Renal cortical epithelial cell (primary cell): ENCODE measurements at regions not wholly inside any gene's neighbourhood (a gene's known extent, or its start where the extent isn't known, plus 50 kb on each side); places are given as distances from the start of the nearest gene placed in this dataset.
A peak's percentile ranks its signal among the peaks of the same experiment; 100 is the strongest.

ENCODE experiments used
- DNase-seq: peaks from one replicate; pipeline ENCODE4 v3.0.0-alpha.2; 2011; ENCODE audit warnings: low read depth

- DNase-seq = no peak
Measured at GRCh38 chr9:99327667-99328066, 105.6 kb downstream of the SEC61B start.

- DNase-seq = no peak
Measured at GRCh38 chr9:99335280-99335679, 113.2 kb downstream of the SEC61B start.

DNA sequence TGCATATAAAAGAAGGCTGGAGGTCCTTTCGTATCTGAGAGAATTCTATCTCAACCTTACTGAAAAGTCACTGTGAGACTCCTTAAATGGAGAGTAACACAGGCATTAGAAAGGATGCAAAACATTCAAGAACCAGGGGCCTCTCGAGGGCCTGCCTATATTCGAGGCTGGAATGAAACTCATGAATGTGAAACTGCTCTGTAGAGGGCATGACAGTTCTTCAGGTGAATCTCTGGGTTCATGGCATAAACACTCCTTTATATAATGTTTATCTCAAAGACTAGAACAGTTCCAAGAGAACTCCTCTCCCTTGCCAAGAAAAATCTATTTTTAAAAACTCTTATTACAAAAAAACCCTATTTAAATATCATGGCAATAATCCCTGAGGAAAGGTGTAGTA, 113.9 kb downstream of the SEC61B start:
- no peak for DNase-seq

GRCh38 chr9:99336531-99336930, 114.4 kb downstream of the SEC61B start:
- no peak for DNase-seq

DNA sequence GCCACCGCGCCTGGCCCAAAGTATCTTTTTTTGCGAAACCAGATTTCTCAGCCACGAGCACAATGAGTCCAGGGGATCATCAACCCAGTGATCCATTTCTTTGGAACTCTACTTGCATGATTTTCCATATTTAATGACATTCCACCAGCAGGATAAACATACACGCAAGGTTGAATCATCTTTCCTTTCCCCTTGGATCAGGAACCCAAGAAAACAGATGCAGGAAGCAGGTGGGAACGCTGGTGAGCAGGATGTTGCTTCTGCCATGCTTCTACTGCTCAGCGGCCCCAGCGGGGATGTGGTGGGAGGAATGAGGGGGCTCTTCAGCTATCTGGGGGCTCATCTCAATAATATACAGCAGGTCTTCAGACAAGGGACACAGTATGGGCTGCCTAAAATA, 118.2 kb downstream of the SEC61B start:
- no peak for DNase-seq

DNA sequence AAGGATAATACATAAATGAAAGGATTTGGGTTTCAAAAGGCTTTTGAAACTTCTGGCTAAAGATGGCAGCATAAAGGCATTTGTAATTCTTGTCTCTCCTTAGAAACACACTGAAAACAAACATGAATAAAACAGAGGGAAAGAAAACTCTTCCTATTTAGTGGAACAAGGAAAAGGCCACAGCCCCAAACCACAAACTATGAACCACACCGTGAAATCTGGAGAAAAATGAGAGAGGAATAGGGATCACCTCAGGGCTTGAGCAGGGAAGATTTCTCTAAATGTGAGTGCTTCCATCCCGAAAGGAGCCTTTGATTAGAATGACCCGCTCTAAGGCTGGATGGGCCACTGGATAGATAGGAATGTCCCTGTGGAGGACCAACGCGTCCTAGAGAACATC, 119.6 kb downstream of the SEC61B start:
- no peak for DNase-seq

- DNase-seq = no peak
Measured at GRCh38 chr9:99345451-99345850, 123.4 kb downstream of the SEC61B start.

GRCh38 chr9:99345942-99346341, 123.9 kb downstream of the SEC61B start:
- no peak for DNase-seq

GRCh38 chr9:99347568-99347967, 125.5 kb downstream of the SEC61B start:
- no peak for DNase-seq

DNA sequence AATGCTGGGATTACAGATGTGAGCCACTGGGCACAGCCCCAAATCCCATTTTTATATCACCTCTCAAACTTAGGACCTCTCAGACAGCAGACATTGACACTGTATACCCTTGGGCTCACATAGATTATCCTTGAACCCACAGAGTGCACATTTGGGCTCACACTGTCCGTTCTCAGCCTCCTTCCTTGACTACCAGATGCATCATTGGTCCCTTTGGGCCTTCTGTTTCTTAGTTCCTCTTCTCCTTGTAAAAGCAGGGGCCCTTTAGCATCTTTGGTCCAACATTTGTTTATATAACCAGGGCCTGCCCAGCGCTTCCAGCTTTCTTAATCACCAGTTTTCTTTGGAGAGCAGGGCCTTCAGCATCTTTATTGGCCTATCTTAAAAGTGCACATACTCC, 126.2 kb downstream of the SEC61B start:
- DNase-seq = no peak

- no peak for DNase-seq
Measured at GRCh38 chr9:99349870-99350269, 127.8 kb downstream of the SEC61B start.

DNA sequence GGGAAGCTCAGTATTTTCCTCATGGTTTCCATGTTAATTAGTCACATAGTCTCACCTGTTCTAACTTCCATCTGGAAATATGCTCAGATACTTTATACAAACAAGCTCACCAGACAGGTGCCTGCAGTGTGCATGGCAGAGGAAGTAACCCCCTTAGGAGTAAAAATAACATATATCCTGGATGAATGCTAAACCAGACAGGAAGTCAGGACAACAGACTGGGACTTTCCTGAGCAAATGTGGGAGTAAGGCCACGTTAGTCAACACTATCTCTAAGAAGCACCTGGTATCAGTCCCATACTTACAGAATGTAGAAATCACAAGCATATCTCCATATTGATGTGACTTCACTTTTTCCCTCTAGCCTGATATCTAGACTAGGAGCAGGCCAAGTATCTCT, 128.4 kb downstream of the SEC61B start:
- DNase-seq = no peak

- DNase-seq = no peak
Measured at GRCh38 chr9:99351647-99352046, 129.6 kb downstream of the SEC61B start.

GRCh38 chr9:99352826-99353225, 130.7 kb downstream of the SEC61B start:
- DNase-seq = no peak

GRCh38 chr9:99353408-99353807, 131.3 kb downstream of the SEC61B start:
- peak; percentile 10 for DNase-seq

- DNase-seq = no peak
Measured at GRCh38 chr9:99354104-99354503, 132.0 kb downstream of the SEC61B start.

DNA sequence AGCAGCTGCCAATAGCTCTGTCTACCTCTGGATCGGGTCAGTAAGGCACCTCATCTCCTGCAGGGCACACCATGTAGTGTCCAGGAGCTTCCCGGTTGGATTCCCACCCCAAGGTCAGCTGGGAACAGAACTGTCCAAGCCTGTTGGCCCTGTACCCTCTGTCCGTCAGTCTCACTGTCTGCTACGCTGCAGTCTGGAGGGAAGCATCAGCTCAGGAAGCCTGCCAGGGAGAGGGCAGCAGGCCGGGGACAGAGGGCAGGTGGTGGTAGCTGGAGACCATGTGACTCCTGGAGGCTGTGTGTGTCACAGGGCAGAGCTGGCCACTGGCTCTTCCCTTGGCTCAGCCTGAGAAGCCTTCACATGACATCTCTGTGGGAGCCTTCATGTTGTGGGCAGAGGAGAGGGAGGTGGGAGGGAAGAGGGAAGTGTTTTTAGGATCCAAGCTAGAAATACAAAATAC, 134.5 kb downstream of the SEC61B start:
- DNase-seq = peak; percentile 12

- peak; percentile 16 for DNase-seq
Measured at GRCh38 chr9:99357575-99357974, 135.5 kb downstream of the SEC61B start.

GRCh38 chr9:99358668-99359067, 136.6 kb downstream of the SEC61B start:
- no peak for DNase-seq

DNA sequence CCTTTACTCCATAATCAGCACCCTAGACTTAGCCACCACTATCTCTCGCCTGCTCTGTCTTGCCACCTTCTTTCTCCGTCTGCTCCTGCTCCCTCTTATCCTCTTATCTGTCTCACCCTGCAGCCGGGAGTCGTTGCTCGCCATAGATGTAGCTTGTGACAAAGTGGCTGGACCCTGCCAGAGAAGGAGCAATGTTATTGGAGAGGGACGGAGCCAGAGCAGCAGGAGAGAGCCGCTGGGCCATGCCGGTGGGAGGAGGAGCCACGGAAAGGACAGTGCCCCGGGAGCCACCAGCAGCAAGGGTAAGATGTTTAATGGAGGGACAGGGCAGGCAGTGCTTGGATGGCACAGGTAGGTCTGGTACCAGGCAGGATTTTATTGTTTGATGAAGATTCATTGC, 137.3 kb downstream of the SEC61B start:
- no peak for DNase-seq

DNA sequence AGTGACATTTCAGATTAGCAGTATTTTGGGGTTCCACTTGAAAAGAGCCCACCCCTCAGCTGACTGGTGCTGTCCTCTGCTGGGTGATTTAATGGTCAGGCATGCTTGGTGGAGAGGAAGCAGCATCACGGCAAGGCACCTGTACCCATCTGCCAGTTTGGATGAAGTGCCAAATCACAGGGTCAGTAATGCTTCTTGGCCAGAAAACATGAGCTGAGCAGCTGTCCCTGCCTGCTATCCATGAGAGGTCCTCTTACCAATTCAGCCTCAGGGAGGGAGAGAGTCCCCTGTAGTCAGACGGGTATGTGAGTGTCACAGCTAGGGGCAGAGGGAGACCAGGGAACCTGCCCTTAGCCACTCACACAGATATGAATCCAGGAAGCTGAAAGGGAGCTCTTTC, 137.9 kb downstream of the SEC61B start:
- DNase-seq = no peak

GRCh38 chr9:99361817-99362216, 139.7 kb downstream of the SEC61B start:
- no peak for DNase-seq

GRCh38 chr9:99362321-99362720, 140.2 kb downstream of the SEC61B start:
- no peak for DNase-seq

- DNase-seq = no peak
Measured at GRCh38 chr9:99363509-99363908, 141.4 kb downstream of the SEC61B start.
